CD14-positive monocyte (primary cell): ENCODE measurements at regions not wholly inside any gene's neighbourhood (a gene's known extent, or its start where the extent isn't known, plus 50 kb on each side); places are given as distances from the start of the nearest gene placed in this dataset.

Experiments used
- DNase-seq, 3 donors: peaks; one replicate each; pipeline ENCODE4 v3.0.0-alpha.2; 2011 to 2022
- H2AFZ ChIP-seq: 2 replicates; pipeline ENCODE4 v1.6.0; 2012; ENCODE audit warnings: mild to moderate bottlenecking, low read depth, low read length, inconsistent platforms; ENCODE audit not compliant: insufficient read depth, poor library complexity, severe bottlenecking
- H3K27ac ChIP-seq, 2 donors: 1 replicate in 1 of 2; 2 replicates in 1 of 2; pipeline ENCODE4 v1.5.1; 2012 to 2013; ENCODE audit warnings: low read length in 2 of 2, control low read depth in 1 of 2, inconsistent platforms in 1 of 2, low read depth in 1 of 2, mild to moderate bottlenecking in 1 of 2
- H3K27me3 ChIP-seq, 2 donors: one replicate each; pipeline versions ENCODE4 v1.6.0 to v1.6.1; 2011 to 2013; ENCODE audit warnings: low read length in 2 of 2; ENCODE audit not compliant: control insufficient read depth in 2 of 2, insufficient read depth in 2 of 2
- H3K36me3 ChIP-seq, 2 donors: replicated peaks in 1 of 2; 1 replicate in 1 of 2; 2 replicates in 1 of 2; pipeline versions ENCODE4 v1.5.1 to v1.6.1; 2012 to 2013; ENCODE audit warnings: low read length in 2 of 2, control low read depth in 1 of 2, inconsistent platforms in 1 of 2, mild to moderate bottlenecking in 1 of 2; ENCODE audit not compliant: insufficient read depth in 2 of 2, control insufficient read depth in 1 of 2
- H3K4me1 ChIP-seq, 2 donors: 1 replicate in 1 of 2; 2 replicates in 1 of 2; pipeline versions ENCODE4 v1.5.1 to v1.6.1; 2012 to 2013; ENCODE audit warnings: low read length in 2 of 2, control low read depth in 1 of 2, inconsistent platforms in 1 of 2, mild to moderate bottlenecking in 1 of 2, moderate library complexity in 1 of 2; ENCODE audit not compliant: insufficient read depth in 2 of 2, control insufficient read depth in 1 of 2
- H3K4me2 ChIP-seq: replicated peaks from 2 replicates; pipeline ENCODE3; 2012; ENCODE audit warnings: low read length, moderate library complexity, mild to moderate bottlenecking; ENCODE audit not compliant: poor library complexity, severe bottlenecking; ENCODE audit errors: extremely low read depth
- H3K4me3 ChIP-seq, 3 experiments: fragments of 200-600 bp in 1 of 3; sonication (generic) in 1 of 3; replicated peaks in 1 of 3; 1 replicate in 2 of 3; 2 replicates in 1 of 3; pipeline ENCODE4 v1.5.1; 2011 to 2013; ENCODE audit warnings: low read length in 3 of 3, mild to moderate bottlenecking in 3 of 3, control low read depth in 2 of 3, low read depth in 2 of 3, inconsistent platforms in 1 of 3, moderate library complexity in 1 of 3
- H3K79me2 ChIP-seq: 2 replicates; pipeline ENCODE4 v1.6.0; 2012; ENCODE audit warnings: mild to moderate bottlenecking, control low read depth, inconsistent platforms, low read length, moderate library complexity; ENCODE audit not compliant: insufficient read depth
- H3K9ac ChIP-seq: 2 replicates; pipeline ENCODE4 v1.6.0; 2017; ENCODE audit warnings: low read length, mild to moderate bottlenecking; ENCODE audit not compliant: insufficient read depth, poor library complexity, severe bottlenecking
- H3K9me3 ChIP-seq, 2 donors: replicated peaks in 1 of 2; 1 replicate in 1 of 2; 2 replicates in 1 of 2; pipeline versions ENCODE4 v1.5.1 to v1.6.1; 2012 to 2013; ENCODE audit warnings: low read length in 2 of 2, control low read depth in 1 of 2; ENCODE audit not compliant: control insufficient read depth in 1 of 2, insufficient read depth in 1 of 2
- H4K20me1 ChIP-seq: 2 replicates; pipeline ENCODE4 v1.6.0; 2012; ENCODE audit warnings: mild to moderate bottlenecking, low read length, control low read depth, moderate library complexity; ENCODE audit not compliant: insufficient read depth
- H3K27ac Mint-ChIP-seq, 7 donors: one replicate each; pipeline ENCODE4 v1.8.0; 2020; ENCODE audit warnings: mild to moderate bottlenecking in 7 of 7, mixed read lengths in 7 of 7, moderate library complexity in 6 of 7, inconsistent platforms in 2 of 7
- H3K27me3 Mint-ChIP-seq, 3 donors: one replicate each; pipeline ENCODE4 v1.8.0; 2021 to 2022; ENCODE audit warnings: low read depth in 3 of 3, mild to moderate bottlenecking in 3 of 3, mixed read lengths in 3 of 3, moderate library complexity in 3 of 3, inconsistent platforms in 1 of 3
- H3K36me3 Mint-ChIP-seq, 2 donors: one replicate each; pipeline ENCODE4 v1.8.0; 2020; ENCODE audit warnings: mixed read lengths in 2 of 2, inconsistent platforms in 1 of 2, mild to moderate bottlenecking in 1 of 2
- H3K4me1 Mint-ChIP-seq: one replicate; pipeline ENCODE4 v1.8.0; 2020; ENCODE audit warnings: mild to moderate bottlenecking, mixed read lengths
- H3K4me3 Mint-ChIP-seq, 2 donors: one replicate each; pipeline ENCODE4 v1.8.0; 2020; ENCODE audit warnings: mild to moderate bottlenecking in 2 of 2, mixed read lengths in 2 of 2, moderate library complexity in 1 of 2
- H3K9me3 Mint-ChIP-seq, 7 donors: one replicate each; pipeline ENCODE4 v1.8.0; 2020 to 2022; ENCODE audit warnings: mixed read lengths in 7 of 7, mild to moderate bottlenecking in 6 of 7, moderate library complexity in 6 of 7, inconsistent platforms in 2 of 7
- CTCF ChIP-seq: fragments of 200-600 bp; IDR thresholded peaks from one replicate; pipeline ENCODE4 v1.8.0; 2022; ENCODE audit warnings: antibody characterized with exemption, mild to moderate bottlenecking
- WGBS: methylation state at CpG from one replicate; pipeline ENCODE4 v1.1.5; 2013; ENCODE audit warnings: missing lambda C conversion rate; ENCODE audit not compliant: insufficient coverage; 5-methylcytosine and 5-hydroxymethylcytosine counted together
- intact Hi-C, 2 donors: fragments of 100-400 bp; cut with micrococcal nuclease; formaldehyde crosslinking; loops; one replicate each; pipeline versions ENCODE4 v1.15.0 to v1.15.1; 2023

GRCh38 chr6:26195924-26196845 lies 109.0 kb downstream of the HFE start:
- Histone ChIP-seq H3K27me3 (no peaks in the 10 kb centered on the region), H3K9me3 (no peaks in the 10 kb centered on the region), H3K9ac (peak overlapping the region; percentile 83), H3K4me3 (peak overlapping the region; percentile 53 to 93 (median 64)), H3K27ac (peak overlapping the region; percentile 81 to 88), H3K4me1 (peaks cover 37 to 55% of the 10 kb centered on the region in 2 donors), H4K20me1 (peaks cover 20% of the 10 kb centered on the region), H3K79me2 (peaks cover 27% of the 10 kb centered on the region), H3K4me2 (peak overlapping the region; percentile 91), H3K36me3 (no peaks in the 10 kb centered on the region), H2AFZ (peak overlapping the region; percentile 74)
- Mint-ChIP-seq H3K27me3 (no peaks in the 10 kb centered on the region), H3K4me1 (peaks cover 34% of the 10 kb centered on the region), H3K9me3 (peaks cover 0 to 3% (median 2%) of the 10 kb centered on the region in 7 donors), H3K36me3 (peaks cover 0 to 2% of the 10 kb centered on the region in 2 donors), H3K27ac (peak overlapping the region; percentile 95 to 98 (median 96)), H3K4me3 (peak overlapping the region; percentile 94 to 98)
- WGBS = 32% methylated on average over 19 of the region's 28 CpGs
- peak in 1 of 3 donors; percentile 12 for DNase-seq
- no peak for TF ChIP-seq CTCF
- intact Hi-C loops = loop anchor here (5.0 to 10.0 kb wide), 3 partner anchors 71 to 91 kb away; a partner anchor contains a TSS

- Mint-ChIP-seq H3K4me3 (peak overlapping the region; percentile 94 to 98), H3K4me1 (peaks cover 34% of the 10 kb centered on the region), H3K36me3 (peaks cover 0 to 2% of the 10 kb centered on the region in 2 donors), H3K27me3 (no peaks in the 10 kb centered on the region), H3K9me3 (peaks cover 0 to 3% (median 2%) of the 10 kb centered on the region in 7 donors), H3K27ac (peak overlapping the region; percentile 92 to 98 (median 96))
- no peak for TF ChIP-seq CTCF
- under 1% methylated on average over 43 of the region's 51 CpGs for WGBS
- H3K36me3 ChIP-seq = no peaks in the 10 kb centered on the region
- intact Hi-C loops = loop anchor here (5.0 to 10.0 kb wide), 3 partner anchors 72 to 90 kb away; a partner anchor contains a TSS
- H3K4me2 ChIP-seq = peak overlapping the region; percentile 91
- H4K20me1 ChIP-seq = peaks cover 20% of the 10 kb centered on the region
- no peaks in the 10 kb centered on the region for H3K9me3 ChIP-seq
- H3K4me3 ChIP-seq = peak overlapping the region; percentile 53 to 93 (median 64)
- H3K9ac ChIP-seq = peak overlapping the region; percentile 83
- peak; percentile 85 to 87 (median 87) for DNase-seq
- H3K27me3 ChIP-seq = no peaks in the 10 kb centered on the region
- peaks cover 37 to 55% of the 10 kb centered on the region in 2 donors for H3K4me1 ChIP-seq
- H3K27ac ChIP-seq = peak overlapping the region; percentile 81 to 88
- peak overlapping the region; percentile 48 for H2AFZ ChIP-seq
- H3K79me2 ChIP-seq = peaks cover 27% of the 10 kb centered on the region
Measured at GRCh38 chr6:26196846-26197635, 109.8 kb downstream of the HFE start.
